LoVo (cell line): ENCODE measurements at regions not wholly inside any gene's neighbourhood (a gene's known extent, or its start where the extent isn't known, plus 50 kb on each side); places are given as distances from the start of the nearest gene placed in this dataset.

Source experiments
- DNase-seq: peaks from one replicate; pipeline ENCODE4 v3.0.0-alpha.2; 2016; ENCODE audit warnings: low spot score

- peak; percentile 44 for DNase-seq
These were observed 50.6 kb upstream of the MRPS6 start for GRCh38 chr21:34022627-34023335.

- DNase-seq, result no peak
These were observed 51.7 kb upstream of the MRPS6 start for GRCh38 chr21:34021726-34022125.

GRCh38 chr21:34020983-34021553 lies 52.3 kb upstream of the MRPS6 start:
- DNase-seq, result no peak

- DNase-seq, result no peak
These were observed 53.2 kb upstream of the MRPS6 start for GRCh38 chr21:34020005-34020847.

DNA sequence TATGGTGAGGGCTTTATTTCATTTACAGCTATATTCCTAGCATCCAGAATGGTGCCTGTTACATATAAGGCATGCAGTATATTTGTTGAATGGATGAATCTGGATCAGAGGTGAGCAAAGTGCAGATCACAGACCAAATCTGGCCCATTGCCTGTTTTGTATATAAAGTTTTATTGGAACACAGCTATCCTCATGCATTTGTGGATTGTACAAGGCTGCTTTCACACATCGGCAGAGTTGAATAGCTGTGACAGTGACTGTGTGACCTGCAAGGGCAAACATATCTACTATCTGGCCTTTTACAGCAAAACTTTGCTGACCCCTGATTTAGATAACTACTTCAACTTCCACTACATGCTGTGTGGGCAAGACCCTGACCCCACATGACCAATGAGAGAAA lies 54.0 kb upstream of the MRPS6 start:
- no peak for DNase-seq

GRCh38 chr21:34018910-34019309 lies 54.5 kb upstream of the MRPS6 start:
- no peak for DNase-seq

DNA sequence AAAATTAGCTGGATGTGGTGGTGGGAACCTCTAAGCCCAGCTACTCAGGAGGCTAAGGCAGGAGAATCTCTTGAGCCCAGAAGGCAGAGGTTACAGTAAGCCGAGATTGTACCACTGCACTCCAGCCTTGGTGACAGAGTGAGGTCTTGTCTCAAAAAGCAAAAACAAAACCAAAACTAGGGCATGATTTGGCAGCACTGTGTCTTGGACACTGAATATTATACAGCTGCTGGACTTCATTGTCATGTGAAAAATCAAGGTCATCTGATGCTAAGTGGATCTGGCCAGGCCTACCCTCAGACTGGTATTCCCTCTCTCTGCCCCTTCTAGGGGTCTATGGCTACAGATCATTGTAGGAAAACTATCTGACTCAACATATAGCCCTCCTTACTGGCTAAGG lies 55.2 kb upstream of the MRPS6 start:
- no peak for DNase-seq

GRCh38 chr21:34017039-34017961 lies 56.1 kb upstream of the MRPS6 start:
- no peak for DNase-seq

- no peak for DNase-seq
These were observed 60.7 kb upstream of the MRPS6 start for GRCh38 chr21:34012640-34013039.

- DNase-seq, result no peak
These were observed 61.7 kb upstream of the MRPS6 start for GRCh38 chr21:34011660-34012059.

- no peak for DNase-seq
These were observed 64.2 kb upstream of the MRPS6 start for GRCh38 chr21:34009193-34009592.

DNA sequence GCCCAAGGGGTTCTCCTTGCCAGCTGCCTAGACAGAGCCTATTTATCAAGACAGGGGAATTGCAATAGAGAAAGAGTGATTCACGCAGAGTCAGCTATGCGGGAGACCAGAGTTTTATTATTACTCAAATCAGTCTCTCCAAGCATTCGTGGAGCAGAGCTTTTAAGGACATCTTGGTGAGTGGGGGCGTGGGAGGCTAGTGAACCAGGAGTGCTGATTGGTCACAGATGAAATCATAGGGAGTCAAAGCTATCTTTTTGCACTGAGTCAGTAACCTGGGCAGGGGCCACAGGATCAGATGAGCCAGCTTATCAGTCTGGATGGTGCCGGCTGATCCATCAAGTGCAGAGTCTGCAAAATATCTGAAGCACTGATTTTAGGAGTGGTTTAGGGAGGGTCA lies 64.8 kb upstream of the MRPS6 start:
- DNase-seq, result no peak

DNA sequence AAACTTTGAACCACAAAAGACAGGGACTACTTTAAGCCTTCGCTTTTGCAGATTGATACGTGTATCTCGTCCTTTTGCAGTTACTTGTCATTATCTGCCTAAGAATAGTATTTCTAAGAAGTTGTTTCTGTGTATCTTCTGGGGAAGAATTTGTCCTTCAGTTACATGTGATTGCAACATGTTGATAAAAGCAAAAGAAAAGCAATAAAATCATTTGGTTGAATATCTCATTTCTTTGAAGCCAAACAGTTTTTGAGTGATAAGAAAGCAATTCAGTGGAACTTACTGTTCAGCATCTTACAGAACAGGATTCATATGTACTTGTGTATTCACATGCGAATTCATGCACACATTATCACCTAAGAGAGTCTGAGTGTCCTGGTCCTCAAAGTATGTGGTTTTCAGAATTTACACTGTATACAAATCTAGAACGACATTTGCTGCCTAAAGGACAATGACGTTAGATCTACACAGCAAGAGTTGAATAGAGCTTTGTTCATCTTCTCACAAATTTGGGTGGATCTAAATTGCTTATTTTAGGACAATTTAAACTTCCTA lies 66.7 kb upstream of the MRPS6 start:
- no peak for DNase-seq

GRCh38 chr21:34004974-34005373 lies 68.4 kb upstream of the MRPS6 start:
- no peak for DNase-seq

GRCh38 chr21:34004013-34004938 lies 69.1 kb upstream of the MRPS6 start:
- DNase-seq, result no peak

DNA sequence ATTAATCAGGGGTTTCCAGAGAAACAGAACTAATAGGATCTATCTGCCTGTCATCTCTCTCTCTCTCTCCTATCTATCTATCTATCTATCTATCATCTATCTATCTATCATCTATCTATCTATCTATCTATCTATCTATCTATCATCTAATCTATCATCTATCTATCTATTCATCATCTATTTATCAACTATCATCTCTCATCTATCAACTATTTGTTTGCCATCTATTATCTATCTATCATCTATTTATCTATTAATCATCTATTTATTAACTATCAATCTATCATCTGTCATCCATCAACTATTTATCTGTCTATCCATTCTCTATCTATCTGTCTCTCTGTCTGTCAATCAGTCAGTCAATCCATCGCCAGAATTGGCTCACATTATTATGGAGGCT lies 70.0 kb upstream of the MRPS6 start:
- no peak for DNase-seq

DNA sequence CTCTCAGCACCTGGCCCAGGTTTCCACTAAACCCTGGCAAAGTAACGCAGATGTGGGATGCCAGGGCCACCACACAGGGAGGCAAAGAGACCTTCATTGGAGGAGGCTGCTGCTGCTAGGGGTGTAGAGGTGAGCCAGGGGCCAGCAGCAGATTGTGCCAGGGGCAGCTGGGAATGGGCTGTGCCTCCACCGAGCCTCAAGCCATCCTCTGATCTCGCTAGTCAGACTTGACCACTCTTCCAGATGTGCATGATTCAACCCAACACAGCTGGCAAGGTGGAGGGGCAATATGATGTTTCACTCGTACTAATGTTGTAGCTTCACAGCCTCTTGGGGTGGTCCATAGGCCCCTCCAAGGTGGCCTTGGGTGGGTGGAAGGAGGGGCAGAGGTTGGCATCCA lies 73.0 kb upstream of the MRPS6 start:
- no peak for DNase-seq

GRCh38 chr21:33998809-33999208 lies 74.6 kb upstream of the MRPS6 start:
- DNase-seq, result no peak

DNA sequence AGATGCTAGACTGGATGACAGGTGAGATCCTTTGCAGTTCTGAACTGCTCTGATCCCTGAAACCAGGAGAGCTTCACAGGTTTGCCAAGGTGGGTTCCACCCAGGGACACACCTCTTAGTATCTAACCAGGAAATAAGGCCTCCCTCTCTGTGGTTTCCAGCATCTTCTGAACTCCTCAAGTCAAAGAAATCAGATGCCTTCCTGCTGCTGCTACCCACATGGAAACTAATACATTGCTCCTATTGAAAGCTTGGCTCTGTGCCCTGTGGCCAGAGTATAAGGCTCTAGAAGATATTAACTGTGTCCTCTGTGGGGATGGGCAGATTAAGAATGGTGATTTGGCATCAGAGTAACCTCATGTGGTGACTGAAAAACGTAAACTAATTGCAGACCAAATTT lies 75.0 kb upstream of the MRPS6 start:
- peak; percentile 37 for DNase-seq

DNA sequence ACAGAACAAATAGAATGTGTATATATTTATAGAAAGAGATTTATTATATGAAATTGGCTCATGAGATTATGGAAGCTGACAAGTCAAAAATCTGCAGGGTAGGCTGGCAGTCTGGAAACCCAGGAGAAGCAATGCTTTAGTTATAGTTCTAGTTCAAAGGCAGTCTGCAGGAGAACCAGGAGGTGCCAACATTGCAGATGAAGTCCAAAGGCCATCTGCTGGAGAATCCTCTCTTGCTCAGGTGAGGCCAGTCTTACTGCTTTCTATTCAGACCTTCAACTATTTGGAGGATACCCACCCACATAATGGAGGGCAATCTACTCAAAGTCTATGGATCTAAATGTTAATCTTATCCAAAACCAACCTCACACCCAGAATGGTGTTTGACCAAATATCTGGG lies 75.9 kb upstream of the MRPS6 start:
- no peak for DNase-seq

GRCh38 chr21:33994373-33994772 lies 78.8 kb upstream of the ATP5PO start:
- no peak for DNase-seq
